Stimulated activated CD8-positive, alpha-beta memory T cell treated with anti-CD3 and anti-CD28 coated beads, Interleukin-12 subunit alpha, Interleukin-12 subunit beta, amount 100 ng/mL, for 24 hours (primary cell): ENCODE measurements at regions not wholly inside any gene's neighbourhood (a gene's known extent, or its start where the extent isn't known, plus 50 kb on each side); places are given as distances from the start of the nearest gene placed in this dataset.

Source experiments
- DNase-seq: peaks from one replicate; pipeline ENCODE4 v3.0.0-alpha.2; 2020; ENCODE audit errors: extremely low read depth

GRCh38 chr2:12110481-12110880 lies 364.0 kb downstream of the LPIN1 start:
- no peak for DNase-seq

DNA sequence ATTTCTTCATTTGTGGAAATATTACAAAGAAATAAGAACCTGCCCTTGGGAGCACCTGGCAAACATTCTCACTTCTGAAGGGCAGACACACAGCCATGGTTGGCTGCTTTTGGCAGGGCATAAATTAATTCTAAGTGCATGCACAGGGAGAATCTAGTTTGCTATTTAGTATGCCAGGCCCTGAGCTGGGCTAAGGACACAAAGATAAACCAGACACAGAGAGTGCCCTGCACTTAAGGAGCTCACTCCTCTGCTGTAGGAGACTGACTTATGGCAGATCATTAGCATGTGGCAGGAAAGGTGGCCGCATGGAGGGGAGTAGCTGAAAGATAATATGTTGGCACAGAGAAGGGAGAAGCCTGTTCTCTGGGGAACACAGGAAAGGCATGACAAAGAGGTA lies 367.0 kb downstream of the LPIN1 start:
- no peak for DNase-seq

DNA sequence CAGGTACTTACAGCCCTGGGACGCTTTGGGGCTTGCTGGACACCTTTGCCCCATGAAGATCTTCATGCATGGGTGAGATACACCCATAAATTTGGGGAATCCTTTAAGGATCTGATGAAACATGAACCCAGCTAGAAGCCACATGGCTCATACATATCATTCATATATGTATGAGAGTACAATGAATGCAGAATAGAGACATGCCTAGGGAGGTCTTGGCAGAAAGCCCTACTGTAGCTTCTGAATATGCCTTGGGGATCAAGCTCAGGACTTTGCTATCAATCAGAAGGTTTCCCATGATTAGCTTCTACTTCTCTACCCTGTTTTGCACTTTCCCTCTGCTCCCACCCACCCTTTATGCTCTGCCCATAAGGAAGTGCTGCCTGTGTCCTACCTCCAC lies 368.4 kb downstream of the LPIN1 start:
- no peak for DNase-seq

DNA sequence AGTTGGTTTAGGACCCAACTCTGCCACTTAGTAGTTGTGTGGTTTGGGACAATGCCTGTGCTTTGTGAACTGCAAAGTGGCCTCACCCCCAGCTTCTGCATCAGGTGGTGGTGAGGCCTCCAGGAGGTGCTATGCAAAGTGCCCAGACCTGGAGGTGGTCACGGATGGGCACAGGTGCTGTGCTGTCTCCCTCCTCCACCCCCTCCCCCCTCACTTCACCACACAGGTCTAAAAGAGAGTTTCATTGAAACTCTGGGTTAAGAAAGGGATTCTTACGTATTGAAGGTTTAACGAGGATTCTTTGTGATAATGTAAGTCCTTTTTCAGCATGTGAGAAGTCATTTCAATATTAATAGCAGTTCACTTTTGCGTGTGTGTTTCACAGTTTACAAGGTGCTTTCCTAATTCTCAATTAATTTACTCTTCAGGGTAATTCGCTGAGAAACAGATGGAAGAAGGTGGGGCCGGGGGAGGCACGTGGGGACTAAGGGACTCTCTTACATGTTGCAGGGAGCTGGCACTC lies 369.9 kb downstream of the LPIN1 start:
- DNase-seq, result no peak

GRCh38 chr2:12119841-12120240 lies 373.4 kb downstream of the LPIN1 start:
- DNase-seq, result no peak

DNA sequence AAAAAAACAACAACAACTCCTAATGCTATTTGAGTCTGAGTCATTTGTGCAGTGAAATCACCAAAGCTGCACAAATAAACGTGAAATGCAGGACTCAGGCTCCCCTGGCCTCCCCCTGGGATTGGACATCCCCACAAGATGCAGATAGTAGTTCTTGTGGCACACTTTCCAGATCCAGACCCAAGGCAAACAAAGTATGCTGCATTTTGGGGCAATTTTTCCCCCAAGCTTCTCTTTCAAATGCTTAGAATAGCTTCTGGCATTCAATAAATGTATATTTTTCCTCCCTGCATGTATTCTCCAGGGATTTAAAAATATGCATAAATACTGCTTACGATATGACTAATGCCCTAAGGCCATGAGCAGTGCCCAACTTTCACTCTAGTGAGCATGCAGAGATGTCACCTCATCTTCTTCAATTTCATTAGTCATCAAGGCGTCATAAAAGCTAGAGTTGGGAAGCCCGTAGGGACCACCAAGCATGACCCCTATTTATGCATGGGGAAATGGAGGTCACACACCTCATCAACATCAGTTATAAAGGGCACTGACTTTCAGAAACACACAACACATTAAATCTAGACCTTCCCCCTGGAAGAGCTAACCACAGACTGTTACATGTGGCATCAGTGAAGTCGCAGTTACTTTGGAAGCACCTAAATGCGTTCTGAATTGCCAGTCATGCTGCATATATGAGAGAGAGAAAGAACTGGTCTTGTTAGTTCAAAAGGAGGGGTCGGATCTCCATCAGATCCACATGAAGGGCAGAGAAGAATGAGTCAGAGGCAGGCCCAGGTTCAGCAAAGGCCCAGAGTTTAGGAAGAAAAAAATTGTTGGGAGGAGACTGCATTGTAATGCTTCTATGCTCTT lies 374.1 kb downstream of the LPIN1 start:
- DNase-seq, result no peak

- no peak for DNase-seq
Measured at GRCh38 chr2:12124790-12125189, 378.4 kb downstream of the LPIN1 start.

DNA sequence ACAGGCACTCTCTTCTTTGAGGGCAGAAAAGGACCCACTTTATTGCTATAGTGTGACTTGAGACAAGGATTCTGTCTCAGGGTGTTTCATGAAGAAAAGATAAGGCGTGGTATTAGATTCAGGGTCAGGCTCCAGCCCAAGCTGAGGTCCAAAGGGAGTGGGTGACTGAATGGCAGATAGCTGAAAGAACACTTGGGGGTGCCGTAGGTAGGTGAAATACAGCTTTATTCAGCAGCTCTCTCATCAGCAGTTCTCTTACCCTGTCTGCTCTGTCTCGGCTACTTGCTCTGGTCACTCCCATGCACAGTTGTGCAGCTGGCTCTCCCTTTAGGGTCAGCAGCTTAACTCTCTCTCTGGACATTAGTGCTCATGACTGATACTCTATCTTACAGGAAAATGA lies 379.9 kb downstream of the LPIN1 start:
- no peak for DNase-seq

DNA sequence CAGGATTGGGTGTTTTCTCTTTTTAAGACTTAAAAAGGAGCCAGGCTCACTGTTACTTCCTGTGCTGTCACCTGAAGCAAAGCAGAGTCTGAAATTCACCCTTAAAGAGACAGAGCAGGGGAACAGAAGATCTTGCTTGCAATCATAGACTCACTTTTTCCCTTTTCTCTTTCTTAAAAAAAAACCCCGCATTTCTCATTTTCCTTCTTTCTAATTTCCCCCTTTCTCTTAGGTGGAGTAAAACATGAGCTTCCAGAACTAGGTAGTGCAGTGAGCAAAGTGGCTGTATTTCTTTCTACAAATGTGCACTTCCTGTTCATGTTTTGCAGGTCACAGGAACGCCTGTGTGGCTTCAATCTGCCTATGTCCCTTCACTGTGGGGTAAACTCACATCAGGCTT lies 381.2 kb downstream of the LPIN1 start:
- no peak for DNase-seq

GRCh38 chr2:12131975-12132374 lies 385.5 kb downstream of the LPIN1 start:
- DNase-seq, result no peak

DNA sequence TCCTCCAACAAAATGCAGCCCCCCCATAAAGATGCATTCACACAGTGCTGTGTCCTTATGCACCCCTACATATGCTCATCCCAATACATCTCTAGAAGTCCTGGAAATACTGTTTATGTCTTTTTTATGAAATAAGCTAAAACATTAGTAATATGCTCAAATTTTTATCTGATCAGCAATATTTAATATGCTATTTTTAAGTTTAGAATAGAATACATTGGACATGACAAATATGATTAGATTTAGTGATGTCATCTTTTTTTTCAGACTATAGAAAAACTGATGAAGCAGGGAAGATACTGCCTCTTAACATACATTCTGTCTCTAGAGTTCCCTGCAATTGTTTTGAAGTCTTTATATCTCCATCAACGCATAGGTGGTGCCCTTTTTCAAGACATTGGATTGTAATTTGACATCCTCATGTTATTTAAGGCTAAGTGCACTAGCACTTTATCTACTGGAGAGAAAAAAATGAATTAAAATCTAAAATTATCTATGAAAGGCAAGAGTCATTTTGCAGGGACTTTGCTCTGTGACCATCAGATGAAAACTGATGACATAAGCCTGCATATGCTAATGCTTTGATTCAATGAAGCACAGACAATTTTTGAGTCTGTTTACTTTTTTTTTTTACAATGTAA lies 395.3 kb downstream of the LPIN1 start:
- DNase-seq, result no peak

DNA sequence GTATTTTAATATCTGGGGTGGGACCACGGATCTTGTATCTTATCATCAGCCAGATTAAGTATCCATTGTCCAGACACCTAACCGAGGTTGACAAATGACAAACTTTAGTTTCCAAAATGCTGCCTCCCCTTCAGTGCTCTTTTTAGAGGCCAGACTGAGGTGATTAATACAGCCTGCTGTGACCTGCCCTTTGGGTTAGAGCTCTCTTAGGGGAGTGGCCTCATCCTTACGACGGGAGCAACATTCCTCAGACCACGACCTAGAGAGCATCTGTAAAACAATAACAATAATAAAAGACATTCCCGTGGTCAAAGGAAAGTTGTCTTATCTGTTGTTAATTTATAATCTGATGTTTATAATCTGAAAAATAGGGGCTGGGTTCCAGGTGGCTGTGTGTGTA lies 405.3 kb downstream of the LPIN1 start:
- no peak for DNase-seq

DNA sequence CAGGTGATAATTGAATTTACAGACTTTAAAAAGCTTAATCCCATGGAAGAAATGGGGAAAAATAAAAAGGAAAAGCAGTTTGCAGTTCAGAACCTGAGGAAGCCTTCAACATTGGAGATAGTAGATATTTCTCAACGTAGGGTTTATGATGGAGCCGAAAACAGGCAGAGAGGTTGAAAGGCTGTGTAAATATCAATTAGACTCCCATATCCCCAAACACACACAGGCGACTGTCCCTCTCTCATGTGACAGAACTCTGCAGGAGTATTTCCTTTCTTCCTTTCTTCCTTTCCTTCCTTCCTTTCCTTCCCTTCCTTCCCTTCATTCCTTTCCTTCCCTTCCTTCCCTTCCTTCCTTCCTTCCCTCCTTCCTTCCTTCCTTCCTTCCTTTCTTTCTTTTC lies 406.5 kb downstream of the LPIN1 start:
- no peak for DNase-seq

- DNase-seq, result no peak
Measured at GRCh38 chr2:12155303-12156051, 409.0 kb downstream of the LPIN1 start.

GRCh38 chr2:12156349-12156748 lies 409.9 kb downstream of the LPIN1 start:
- no peak for DNase-seq

GRCh38 chr2:12161085-12161484 lies 414.7 kb downstream of the LPIN1 start:
- no peak for DNase-seq

- DNase-seq, result no peak
Measured at GRCh38 chr2:12162269-12163247, 416.1 kb downstream of the LPIN1 start.

GRCh38 chr2:12163866-12164265 lies 417.4 kb downstream of the LPIN1 start:
- DNase-seq, result no peak

DNA sequence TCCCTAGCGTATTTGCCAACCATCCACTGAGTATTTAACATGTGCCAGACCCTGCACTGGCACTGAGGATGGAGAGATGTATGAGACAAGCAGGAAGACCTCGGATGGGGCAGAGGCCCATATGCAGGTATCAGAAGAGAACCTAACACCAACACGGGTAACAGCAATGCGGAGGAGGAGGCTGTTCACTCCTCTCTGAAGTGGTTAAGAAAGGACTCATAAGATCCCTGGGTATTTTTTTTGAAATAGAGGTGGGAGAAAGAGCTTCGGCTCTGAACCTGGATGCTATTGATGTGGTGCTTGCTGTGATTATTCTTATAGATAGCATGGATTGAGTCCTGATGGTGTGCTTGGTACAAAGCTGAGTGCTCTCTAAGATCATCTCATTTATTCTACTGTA lies 418.3 kb downstream of the LPIN1 start:
- no peak for DNase-seq

- DNase-seq, result no peak
Measured at GRCh38 chr2:12167525-12168317, 421.3 kb downstream of the LPIN1 start.
